ENCODE measurements at regions not wholly inside any gene's neighbourhood (a gene's known extent, or its start where the extent isn't known, plus 50 kb on each side); places are given as distances from the start of the nearest gene placed in this dataset.
"Not testable (repeated sequence)": the region's sequence is repeated elsewhere in the genome, so short reads cannot be mapped to it uniquely, and the experiment has no call there.

DNA sequence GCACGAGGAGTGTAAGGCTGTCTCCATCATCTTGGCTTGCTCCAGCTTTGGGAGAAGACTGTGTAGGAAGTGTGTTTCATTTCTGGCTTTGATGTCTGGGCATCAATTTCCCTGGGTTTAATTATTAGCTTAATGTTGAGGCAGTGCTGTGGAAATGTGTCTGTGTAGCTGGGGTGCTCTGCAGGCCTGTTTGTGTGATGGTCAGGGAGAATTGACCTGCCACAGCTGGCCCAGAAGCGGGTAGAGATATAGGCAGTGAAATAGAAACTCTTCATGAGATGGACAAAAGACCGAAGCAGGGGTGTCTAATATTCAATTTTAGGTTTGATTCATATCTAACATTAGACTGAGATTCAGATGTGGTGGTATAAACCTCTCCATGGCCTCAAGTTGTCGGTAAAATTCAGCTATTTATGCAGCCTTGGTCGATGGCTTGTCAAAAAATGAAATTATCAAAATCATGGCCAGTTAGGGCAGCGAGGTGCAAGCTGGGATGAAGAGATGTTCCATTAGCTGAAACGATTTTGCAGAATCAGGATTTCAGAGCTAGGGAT lies 95.3 kb upstream of the SNX9 start:
- in situ Hi-C loops (cut with HindIII; ENCODE audit: low sequenced_read_pairs) = no loop called here

DNA sequence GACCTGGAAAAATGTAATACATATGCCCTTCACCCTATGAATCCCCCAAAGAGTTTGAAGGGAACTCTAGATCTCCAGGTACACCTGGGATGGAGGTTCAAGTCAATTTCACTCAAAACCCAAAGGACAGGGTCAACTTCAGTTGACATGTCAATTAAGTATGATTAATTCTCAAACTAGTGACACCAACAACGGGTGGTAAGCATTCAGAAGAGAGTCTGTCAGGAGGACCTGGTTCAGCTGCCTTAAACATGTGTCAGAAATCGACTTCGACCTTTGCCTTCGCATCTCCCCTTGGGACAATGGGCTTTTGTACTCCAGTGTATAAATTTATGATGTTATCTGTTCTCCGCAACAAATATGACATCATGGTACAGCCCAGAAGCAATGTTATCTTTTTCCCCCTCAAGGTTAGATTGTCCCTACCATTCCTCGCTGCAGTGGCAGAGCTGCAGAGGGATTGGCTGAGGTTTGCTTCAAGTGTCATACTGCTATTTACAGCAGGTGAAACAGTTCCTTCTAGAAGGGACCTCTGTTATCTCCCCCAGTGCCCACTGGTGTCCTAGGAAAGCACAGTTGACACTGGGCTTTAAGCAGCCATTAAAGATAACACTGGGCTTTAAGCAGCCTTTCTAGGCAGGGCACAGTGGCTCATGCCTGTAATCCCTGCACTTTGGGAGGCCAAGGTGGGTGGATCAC lies 94.7 kb upstream of the SNX9 start:
- in situ Hi-C loops (cut with HindIII; ENCODE audit: low sequenced_read_pairs) = no loop called here

DNA sequence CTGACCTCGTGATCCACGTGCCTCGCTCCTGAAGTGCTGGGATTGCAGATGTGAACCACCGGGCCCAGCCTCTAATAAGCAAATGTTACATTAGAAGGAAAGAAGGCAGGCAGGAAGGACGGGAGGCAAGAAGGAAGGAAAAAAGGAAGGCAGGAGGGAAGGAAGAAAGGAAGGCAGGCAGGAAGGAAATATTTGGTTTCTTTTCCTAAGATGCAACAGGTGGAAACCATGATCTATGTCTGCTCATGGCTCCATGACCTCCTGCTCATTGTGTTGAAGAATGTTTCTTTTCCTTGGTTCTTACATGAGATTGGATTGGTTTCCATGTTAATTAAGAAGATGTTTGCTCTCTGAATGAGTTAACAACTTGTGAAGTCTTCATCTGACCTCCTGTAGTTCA lies 91.8 kb upstream of the SNX9 start:
- in situ Hi-C loops (cut with HindIII; ENCODE audit: low sequenced_read_pairs) = no loop called here

DNA sequence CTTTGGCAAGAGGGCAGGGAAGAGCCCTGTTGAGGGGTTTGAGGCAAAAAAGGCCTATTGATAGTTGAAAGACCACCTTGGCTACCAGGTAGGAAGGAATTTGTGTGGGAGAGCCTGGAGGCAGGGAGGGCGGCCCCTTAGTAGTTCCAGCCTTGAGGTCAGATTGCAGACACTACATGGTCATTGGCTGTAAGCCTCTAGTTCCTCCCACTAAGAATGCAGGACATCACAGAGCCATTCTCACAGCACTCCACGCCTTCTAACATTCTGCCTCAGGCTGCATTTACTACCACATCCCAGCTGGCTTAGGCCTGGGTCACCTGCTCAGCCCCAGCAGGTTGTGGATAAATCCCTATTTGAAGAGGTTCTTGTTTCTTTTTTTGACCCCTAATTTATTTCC lies 91.0 kb upstream of the SNX9 start:
- in situ Hi-C loops (cut with HindIII; ENCODE audit: low sequenced_read_pairs) = no loop called here

DNA sequence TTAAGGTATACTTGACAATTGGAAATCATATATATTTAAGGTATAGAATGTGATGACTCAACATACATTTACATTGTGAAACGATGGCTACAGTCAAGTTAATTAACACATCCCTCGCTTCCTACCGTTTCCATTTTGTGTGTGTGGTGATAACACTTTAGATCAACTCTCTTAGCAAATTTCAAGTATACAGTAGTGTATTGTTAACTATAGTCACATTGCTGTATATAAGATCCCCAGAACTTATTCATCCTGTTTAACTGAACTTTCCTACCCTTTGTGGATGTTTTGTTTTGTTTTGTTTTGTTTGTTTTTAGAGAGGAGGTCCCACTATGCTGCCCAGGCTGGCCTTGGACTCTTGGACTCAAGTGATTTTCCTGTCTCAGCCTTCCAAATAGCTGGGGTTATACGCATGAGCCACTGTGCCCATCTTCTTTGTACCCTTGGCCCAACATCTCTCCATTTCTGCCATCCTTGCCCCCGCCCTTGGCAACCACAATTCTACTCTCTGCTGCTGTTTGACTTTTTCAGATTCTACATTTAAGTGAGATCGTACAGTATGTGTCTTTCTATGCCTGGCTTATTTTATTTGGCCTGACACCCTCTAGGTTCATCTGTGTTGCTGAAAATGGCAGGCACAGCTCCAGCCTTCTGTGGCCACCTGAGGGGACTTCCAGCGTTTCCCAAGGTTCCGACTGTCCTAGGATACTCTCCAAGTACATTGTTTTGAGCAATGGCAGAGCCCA lies 90.5 kb upstream of the SNX9 start:
- in situ Hi-C loops (cut with HindIII; ENCODE audit: low sequenced_read_pairs) = no loop called here

DNA sequence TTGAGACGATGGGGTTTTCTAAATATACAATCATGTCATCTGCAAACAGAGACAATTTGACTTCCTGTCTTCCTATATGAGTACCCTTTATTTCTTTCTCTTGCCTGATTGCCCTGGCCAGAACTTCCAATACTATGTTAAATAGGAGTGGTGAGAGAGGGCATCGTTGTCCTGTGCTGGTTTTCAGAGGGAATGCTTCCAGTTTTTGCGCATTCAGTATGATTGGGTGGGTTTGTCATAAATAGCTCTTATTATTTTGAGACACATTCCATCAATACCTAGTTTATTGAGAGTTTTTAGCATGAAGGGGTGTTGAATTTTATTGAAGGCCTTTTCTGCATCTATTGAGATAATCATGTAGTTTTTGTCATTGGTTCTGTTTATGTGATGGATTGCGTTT lies 86.5 kb upstream of the SNX9 start:
- in situ Hi-C loops (cut with HindIII; ENCODE audit: low sequenced_read_pairs) = not testable (repeated sequence)

DNA sequence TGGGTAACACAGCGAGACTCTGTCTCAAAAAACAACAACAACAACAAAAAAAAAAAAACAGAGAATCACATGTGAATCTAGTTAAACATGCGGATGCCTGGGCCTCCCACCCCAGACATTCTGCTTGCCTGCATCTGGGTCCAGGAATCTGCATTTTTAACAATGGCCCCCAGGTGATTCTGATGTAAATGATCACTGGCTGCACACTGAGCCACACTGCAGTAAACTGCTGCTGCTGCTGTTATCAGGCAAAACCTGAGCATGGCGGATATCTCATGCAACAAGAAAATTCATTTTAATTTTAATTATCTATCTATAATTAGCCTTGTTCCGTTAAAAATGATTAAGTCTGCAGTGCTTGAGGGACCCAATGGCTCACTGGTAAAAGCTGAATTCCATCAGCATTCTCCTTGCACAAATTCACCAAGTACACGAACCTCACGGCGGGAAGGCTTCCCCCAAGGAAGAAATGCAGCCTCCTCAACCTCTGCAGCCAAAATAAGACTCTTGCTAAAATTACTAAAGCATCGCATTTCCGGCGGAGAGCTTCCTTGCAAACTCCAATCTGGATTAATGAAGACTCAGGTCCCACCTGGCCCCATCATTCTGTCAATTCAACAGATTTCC lies 81.6 kb upstream of the SNX9 start:
- in situ Hi-C loops (cut with HindIII; ENCODE audit: low sequenced_read_pairs) = no loop called here

DNA sequence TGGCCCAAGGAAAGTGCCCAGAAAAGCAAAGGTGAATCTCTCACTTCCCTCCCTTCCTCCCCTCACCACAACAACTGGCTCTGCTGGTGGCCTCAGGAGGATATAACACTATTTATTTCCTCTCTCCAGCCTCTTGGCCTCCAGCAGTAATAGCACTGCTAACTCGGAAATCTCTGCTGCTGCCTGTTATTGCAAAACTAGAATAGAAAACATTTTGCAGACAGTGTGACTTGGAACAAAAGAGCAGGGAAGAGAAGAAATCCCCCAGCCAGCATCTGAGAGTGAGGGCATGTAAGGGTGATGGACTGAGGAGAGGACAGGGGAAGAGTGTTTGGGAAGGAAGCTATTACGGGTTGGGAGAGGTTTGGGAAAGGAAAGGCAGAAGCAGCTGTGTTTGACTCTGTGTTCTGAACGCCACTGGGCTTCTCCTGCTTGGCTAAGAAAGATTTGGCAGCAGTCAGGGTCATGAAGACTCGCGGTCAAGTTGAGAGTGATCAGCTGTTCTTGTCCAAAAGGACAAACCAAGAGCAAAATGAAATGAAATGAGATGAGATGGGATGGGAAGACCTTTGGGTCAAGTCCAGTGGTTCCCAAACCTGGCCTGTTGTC lies 81.0 kb upstream of the SNX9 start:
- in situ Hi-C loops (cut with HindIII; ENCODE audit: low sequenced_read_pairs) = no loop called here

DNA sequence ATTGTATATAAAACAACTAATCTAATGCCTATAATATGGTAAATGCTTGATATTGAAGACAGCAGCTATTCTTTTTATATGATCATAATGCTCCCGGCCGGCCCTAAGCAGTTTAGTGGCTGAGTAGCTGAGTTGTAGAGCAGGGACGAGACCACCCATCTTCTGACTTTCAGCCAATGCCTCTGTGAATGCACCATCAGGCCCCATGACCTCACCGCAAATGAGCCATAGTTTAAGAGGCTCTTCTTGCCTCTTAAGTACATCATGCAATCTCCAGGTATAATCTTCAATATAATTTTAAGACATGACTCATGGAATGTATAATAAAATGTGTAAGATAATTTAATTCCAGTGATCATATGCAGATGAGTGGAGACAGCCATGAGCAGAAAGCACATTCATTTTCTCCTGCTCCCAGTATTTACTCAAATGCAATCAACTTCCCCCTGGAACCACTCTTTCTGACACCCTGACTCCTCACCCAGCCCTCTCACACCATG lies 78.9 kb upstream of the SNX9 start:
- in situ Hi-C loops (cut with HindIII; ENCODE audit: low sequenced_read_pairs) = no loop called here

DNA sequence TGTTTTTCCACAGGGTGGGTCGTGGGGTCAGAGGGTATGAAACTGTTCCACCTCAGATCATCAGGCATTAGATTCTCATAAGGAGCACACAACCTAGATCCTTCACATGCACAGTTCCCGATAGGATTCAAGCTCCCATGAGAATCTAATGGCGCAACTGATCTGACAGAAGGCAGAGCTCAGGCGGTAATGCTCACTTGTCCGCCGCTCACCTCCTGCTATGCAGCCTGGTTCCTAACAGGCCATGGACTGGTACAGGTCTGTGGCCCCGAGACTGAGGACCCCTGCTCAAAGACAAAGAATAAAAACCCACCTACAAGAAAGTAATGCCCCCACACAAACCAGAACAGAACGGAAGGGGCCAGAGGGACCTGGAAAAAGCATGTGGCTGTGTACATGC lies 76.1 kb upstream of the SNX9 start:
- in situ Hi-C loops (cut with HindIII; ENCODE audit: low sequenced_read_pairs) = no loop called here

DNA sequence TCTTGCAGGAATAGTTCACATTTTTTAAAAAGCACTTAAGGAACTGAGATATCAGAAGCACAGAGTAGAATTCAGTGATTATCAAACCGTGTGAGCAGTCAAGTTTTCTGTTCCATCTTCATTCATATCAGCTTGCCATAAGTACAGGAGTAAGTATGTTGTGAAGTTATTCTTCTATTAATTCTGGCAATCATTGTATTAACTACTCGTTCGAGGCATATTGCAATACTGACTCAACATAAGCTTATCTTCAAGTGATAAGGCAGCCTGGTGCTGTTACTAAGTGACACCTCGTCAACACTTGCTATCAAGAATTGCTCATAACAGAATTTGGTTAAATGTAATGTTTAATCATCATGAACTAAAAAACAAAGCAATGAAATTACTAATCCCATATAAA lies 75.7 kb upstream of the SNX9 start:
- in situ Hi-C loops (cut with HindIII; ENCODE audit: low sequenced_read_pairs) = no loop called here

DNA sequence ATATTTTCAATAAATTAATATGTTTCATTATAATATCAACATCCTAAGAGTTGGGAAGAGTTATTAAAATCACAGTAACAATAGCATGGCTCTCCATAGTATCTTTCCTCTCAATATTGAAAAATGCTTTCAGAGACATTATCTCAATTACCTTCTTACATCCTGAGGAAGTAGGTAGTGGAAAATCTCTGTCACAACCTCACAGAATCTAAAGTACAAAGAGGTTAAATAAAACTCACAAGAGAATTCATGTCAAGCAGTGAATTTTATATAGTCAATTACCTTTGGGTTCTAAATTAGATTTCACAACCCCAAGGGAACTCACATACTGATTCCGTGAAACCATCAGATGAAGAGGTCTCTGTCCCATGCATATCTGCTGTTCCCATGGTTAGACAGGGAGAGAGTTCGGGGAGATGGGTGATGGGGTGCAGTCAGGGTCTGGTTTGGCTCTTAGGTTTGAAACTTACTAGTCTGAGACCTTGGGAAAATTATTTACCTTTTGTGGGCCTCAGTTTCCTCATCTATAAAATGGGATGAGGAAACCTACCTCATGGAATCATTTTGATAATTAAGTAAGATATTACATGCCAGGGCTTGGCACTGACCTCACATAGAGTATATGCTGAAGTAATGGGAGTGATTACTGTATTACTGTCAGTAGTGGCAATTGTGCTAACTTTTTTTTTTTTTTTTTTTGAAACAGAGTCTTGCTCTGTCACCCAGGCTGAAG lies 74.0 kb upstream of the SNX9 start:
- in situ Hi-C loops (cut with HindIII; ENCODE audit: low sequenced_read_pairs) = no loop called here

DNA sequence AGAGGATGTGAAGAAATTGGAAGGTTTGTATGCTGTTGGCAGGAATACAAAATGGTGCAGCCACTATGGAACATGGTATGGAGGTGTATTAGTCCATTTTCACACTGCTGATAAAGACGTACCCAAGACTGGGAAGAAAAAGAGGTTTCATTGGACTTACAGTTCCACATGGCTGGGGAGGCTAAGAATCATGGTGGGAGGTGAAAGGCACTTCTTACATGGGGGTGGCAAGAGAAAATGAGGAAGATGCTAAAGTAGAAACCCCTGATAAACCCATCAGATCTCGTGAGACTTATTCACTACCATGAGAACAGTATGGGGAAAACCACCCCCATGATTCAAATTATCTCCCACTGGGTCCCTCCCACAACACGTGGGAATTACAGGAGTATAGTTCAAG lies 72.1 kb upstream of the SNX9 start:
- in situ Hi-C loops (cut with HindIII; ENCODE audit: low sequenced_read_pairs) = not testable (repeated sequence)

DNA sequence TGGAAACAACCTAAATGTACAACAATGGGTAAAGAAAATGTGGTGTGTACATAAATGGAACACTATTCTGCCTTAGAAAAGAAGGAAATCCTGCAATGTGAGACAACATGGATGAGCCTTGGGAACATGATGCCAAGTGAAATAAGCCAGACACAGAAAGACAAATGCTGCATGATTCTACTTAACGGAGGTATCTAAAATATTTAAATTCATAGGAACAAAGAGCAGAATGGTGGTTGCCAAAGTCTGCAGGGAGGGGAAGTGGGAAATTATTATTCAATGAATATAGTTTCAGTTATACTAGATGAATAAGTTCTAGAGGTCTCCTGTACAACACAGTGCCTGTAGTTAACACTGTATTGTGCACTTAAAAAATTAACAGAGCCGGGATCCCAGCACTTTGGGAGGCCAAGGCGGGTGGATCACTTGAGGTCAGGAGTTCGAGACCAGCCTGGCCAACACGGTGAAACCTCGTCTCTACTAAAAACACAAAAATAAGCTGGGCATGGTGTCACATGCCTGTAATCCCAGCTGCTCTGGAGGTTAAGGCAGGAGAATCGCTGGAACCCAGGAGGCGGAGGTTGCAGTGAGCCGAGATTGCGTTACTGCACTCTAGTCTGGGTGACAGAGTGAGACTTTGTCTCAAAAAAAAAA lies 71.4 kb upstream of the SNX9 start:
- in situ Hi-C loops (cut with HindIII; ENCODE audit: low sequenced_read_pairs) = no loop called here

DNA sequence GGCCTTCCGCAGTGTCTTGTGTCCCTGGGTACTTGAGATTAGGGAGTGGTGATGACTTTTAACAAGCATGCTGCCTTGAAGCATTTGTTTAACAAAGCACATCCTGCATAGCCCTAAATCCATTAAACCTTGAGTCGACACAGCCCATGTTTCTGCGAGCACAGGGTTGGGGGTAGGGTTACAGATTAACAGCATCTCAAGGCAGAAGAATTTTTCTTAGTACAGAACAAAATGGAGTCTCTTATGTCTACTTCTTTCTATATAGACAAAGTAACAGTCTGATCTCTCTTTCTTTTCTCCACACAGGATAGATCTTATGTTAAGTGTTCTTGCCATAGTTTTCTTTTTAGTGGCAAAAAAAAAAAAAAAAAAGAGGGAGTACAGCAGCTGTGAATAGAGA lies 70.2 kb upstream of the SNX9 start:
- in situ Hi-C loops (cut with HindIII; ENCODE audit: low sequenced_read_pairs) = not testable (repeated sequence)

DNA sequence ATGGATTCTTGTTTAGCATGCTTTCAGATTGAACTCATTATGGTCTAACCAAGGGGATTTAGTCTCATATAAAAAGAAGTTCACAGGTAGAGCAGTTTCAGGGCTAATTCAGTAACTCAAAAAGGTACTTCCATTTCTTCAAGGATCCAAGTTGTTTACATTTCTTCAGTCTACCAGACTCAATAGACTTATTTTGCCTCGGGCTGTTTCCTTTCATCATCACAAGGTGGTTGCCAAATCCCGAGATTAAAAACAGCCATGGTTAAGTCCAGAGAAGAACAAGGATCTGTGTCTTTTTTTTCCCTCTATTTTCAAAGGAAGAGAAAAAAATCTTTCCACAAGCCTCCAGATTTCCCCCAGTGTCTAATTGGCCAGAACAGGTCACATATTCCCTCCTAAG lies 69.8 kb upstream of the SNX9 start:
- in situ Hi-C loops (cut with HindIII; ENCODE audit: low sequenced_read_pairs) = no loop called here

DNA sequence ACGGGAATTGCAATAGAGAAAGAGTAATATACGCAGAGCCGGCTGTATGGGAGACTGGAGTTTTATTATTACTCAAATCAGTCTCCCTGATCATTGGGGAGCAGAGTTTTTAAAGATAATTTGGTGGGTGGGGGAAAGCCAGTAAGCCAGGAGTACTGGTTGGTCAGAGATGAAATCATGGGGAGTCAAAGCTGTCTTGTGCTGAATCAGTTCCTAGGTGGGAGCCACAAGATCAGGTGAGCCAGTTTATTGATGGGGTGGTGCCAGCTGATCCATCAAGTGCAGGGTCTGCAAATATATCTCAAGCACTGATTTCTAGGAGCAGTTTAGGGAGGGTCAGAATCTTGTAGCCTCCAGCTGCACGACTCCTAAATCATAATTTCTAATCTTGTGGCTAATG lies 69.2 kb upstream of the SNX9 start:
- in situ Hi-C loops (cut with HindIII; ENCODE audit: low sequenced_read_pairs) = not testable (repeated sequence)

DNA sequence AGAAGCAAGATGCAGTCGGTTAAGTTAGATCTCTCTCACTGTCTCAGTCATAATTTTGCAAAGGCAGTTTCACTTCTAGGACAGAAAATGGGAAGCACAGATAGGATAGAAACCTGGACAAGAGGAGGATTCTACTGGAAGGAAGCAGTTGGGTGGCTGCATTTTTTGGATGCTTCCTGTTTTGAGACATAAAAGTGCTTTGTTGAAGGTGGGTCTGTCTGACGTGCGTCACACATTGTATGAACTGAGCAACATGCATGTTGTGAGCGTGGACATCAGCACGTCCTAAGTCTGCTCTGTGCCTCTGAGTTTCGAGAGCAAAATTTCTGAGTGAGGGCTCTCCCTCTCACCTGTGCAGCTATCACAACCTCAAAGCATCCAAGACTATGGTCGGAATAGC lies 68.7 kb upstream of the SNX9 start:
- in situ Hi-C loops (cut with HindIII; ENCODE audit: low sequenced_read_pairs) = no loop called here

DNA sequence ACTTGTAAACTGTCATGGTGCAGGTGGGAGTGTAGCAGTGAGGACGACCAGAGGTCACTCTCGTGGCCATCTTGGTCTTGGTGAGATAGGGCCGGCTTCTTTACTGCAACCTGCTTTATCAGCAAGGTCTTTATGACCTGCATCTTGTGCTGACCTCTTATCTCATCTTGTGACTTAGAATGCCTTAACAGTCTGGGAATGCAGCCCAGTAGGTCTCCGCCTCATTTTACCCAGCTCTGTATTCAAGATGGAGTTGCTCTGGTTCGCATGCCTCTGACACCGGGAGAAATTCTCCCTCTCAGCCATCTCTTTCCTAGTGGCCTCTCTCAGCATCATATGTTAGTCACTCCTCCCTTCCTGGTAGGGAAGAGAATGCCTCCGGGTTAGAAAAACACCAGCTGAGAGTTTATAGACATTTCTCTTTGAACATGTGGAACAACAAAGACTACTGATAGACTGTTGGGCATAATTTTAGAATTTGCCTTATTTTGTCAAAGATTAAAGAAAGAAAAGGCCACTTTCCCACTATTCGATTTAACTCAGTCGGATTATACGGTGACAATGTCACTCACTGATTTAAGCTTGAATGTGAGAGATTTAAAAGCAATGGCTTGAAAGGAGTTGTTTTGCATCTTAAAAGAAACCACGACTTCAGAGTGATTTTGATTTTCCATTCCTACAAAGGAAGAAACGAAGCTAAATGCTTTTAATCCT lies 67.9 kb upstream of the SNX9 start:
- in situ Hi-C loops (cut with HindIII; ENCODE audit: low sequenced_read_pairs) = no loop called here

All from DLD1 (cell line).